Lung (tissue), 11 donors: ENCODE measurements at regions not wholly inside any gene's neighbourhood (a gene's known extent, or its start where the extent isn't known, plus 50 kb on each side); places are given as distances from the start of the nearest gene placed in this dataset.

ENCODE experiments used
- ATAC-seq: fragments of 200-7000 bp; cut with Tn5 transposase; one replicate; pipeline ENCODE4 v1.9.1; 2020; ENCODE audit warnings: moderate number of reproducible peaks; ENCODE audit not compliant: insufficient read depth, low FRiP score
- DNase-seq, 3 donors: peaks; one replicate each; pipeline ENCODE4 v3.0.0-alpha.2; 2013 to 2017
- H3K27ac ChIP-seq, 2 donors: one replicate each; pipeline ENCODE4 v1.5.1; 2013; ENCODE audit warnings: mild to moderate bottlenecking in 2 of 2, moderate library complexity in 2 of 2, control low read depth in 1 of 2, inconsistent platforms in 1 of 2, low read depth in 1 of 2, low read length in 1 of 2
- H3K27me3 ChIP-seq, 3 donors: one replicate each; pipeline ENCODE4 v1.5.1; 2013; ENCODE audit warnings: low read length in 2 of 3; ENCODE audit not compliant: control insufficient read depth in 3 of 3, insufficient read depth in 3 of 3
- H3K36me3 ChIP-seq, 4 donors: one replicate each; pipeline ENCODE4 v1.5.1; 2013; ENCODE audit warnings: low read length in 4 of 4, mild to moderate bottlenecking in 1 of 4, moderate library complexity in 1 of 4; ENCODE audit not compliant: control insufficient read depth in 4 of 4, insufficient read depth in 4 of 4
- H3K4me1 ChIP-seq, 5 donors: one replicate each; pipeline ENCODE4 v1.5.1; 2013; ENCODE audit warnings: low read length in 5 of 5, mild to moderate bottlenecking in 2 of 5, moderate library complexity in 1 of 5; ENCODE audit not compliant: control insufficient read depth in 5 of 5, insufficient read depth in 5 of 5
- H3K4me3 ChIP-seq: one replicate; pipeline ENCODE4 v1.5.1; 2013; ENCODE audit warnings: mild to moderate bottlenecking, control low read depth, moderate library complexity
- H3K9ac ChIP-seq, 2 donors: one replicate each; pipeline ENCODE4 v1.5.1; 2013; ENCODE audit warnings: low read length in 2 of 2, control low read depth in 1 of 2; ENCODE audit not compliant: insufficient read depth in 1 of 2
- H3K9me3 ChIP-seq, 4 donors: one replicate each; pipeline ENCODE4 v1.5.1; 2013; ENCODE audit warnings: low read length in 3 of 4, mild to moderate bottlenecking in 1 of 4, moderate library complexity in 1 of 4; ENCODE audit not compliant: control insufficient read depth in 4 of 4, insufficient read depth in 3 of 4
- CTCF ChIP-seq: IDR thresholded peaks from 2 replicates; pipeline ENCODE4 v1.5.1; 2012; ENCODE audit warnings: mild to moderate bottlenecking; ENCODE audit errors: control extremely low read depth, extremely low read depth
- WGBS, 2 donors: extraction: QIAGEN DNeasy Blood & Tissue Kit; methylation state at CpG; one replicate each; pipeline ENCODE4 v1.1.7; 2013; 5-methylcytosine and 5-hydroxymethylcytosine counted together
- donor health status: control.
- donor health status: control.
- donor health status: Bipolar disorder and iron deficiency.
- donor health status: healthy.
- donor health status: DM: yes; HTN: yes; CAD: no.

GRCh38 chr21:25400427-25400826 lies 206.9 kb downstream of the MRPL39 start:
- Histone ChIP-seq H3K9ac (no peak overlapping the region), H3K36me3 (no peaks in the 10 kb centered on the region), H3K4me3 (no peak overlapping the region), H3K9me3 (no peaks in the 10 kb centered on the region), H3K4me1 (no peaks in the 10 kb centered on the region), H3K27me3 (no peaks in the 10 kb centered on the region), H3K27ac (no peak overlapping the region)
- ATAC-seq (no peak), DNase-seq (no peak)
- no peak for TF ChIP-seq CTCF
- 96 to 100% methylated on average over 1 of the region's 1 CpG for WGBS, 2 donors

GRCh38 chr21:25398630-25399029 lies 208.7 kb downstream of the MRPL39 start:
- Histone ChIP-seq H3K27me3 (no peaks in the 10 kb centered on the region), H3K9ac (no peak overlapping the region), H3K36me3 (no peaks in the 10 kb centered on the region), H3K4me1 (no peaks in the 10 kb centered on the region), H3K4me3 (no peak overlapping the region), H3K9me3 (no peaks in the 10 kb centered on the region), H3K27ac (no peak overlapping the region)
- WGBS, 2 donors = 91 to 93% methylated on average over 3 of the region's 3 CpGs
- ATAC-seq = no peak
- no peak for DNase-seq
- no peak for TF ChIP-seq CTCF

GRCh38 chr21:25396135-25396711 lies 211.1 kb downstream of the MRPL39 start:
- no peak for TF ChIP-seq CTCF
- Histone ChIP-seq H3K27ac (no peak overlapping the region), H3K27me3 (no peaks in the 10 kb centered on the region), H3K36me3 (no peaks in the 10 kb centered on the region), H3K4me3 (no peak overlapping the region), H3K9ac (no peak overlapping the region), H3K4me1 (no peaks in the 10 kb centered on the region), H3K9me3 (no peaks in the 10 kb centered on the region)
- ATAC-seq = no peak
- no peak for DNase-seq
- 86 to 88% methylated on average over 8 of the region's 8 CpGs for WGBS, 2 donors

- no peak for TF ChIP-seq CTCF
- H3K4me1 ChIP-seq = no peaks in the 10 kb centered on the region
- no peak overlapping the region for H3K9ac ChIP-seq
- DNase-seq (no peak), ATAC-seq (no peak)
- no peaks in the 10 kb centered on the region for H3K9me3 ChIP-seq
- 70 to 81% methylated on average over 3 of the region's 3 CpGs for WGBS, 2 donors
- no peak overlapping the region for H3K27ac ChIP-seq
- no peaks in the 10 kb centered on the region for H3K27me3 ChIP-seq
- H3K4me3 ChIP-seq = no peak overlapping the region
- H3K36me3 ChIP-seq = no peaks in the 10 kb centered on the region
Measured at GRCh38 chr21:25391777-25392176, 215.5 kb downstream of the MRPL39 start.
